IMR-90 (cell line): ENCODE measurements at regions not wholly inside any gene's neighbourhood (a gene's known extent, or its start where the extent isn't known, plus 50 kb on each side); places are given as distances from the start of the nearest gene placed in this dataset.

Experiments
- ATAC-seq: fragments of 200-7000 bp; cut with Tn5 transposase; 2 replicates; pipeline ENCODE4 v1.9.1; 2020; ENCODE audit warnings: low read depth, mild to moderate bottlenecking, moderate library complexity
- BruUV-seq: library from RNA; stranded (reverse); fragments of 400-500 nt; replicated peaks from 2 replicates; lab custom pipeline; 2021; lab: Mats Ljungman, UMichigan
- CTCF ChIA-PET: fragments of 300-600 bp; formaldehyde crosslinking; extraction: SDS; loops from one replicate; lab custom pipeline; 2021; ENCODE audit warnings: antibody characterized with exemption; lab: Yijun Ruan, JAX
- POLR2A ChIA-PET: fragments of 300-600 bp; sonication (Branson Sonifier 250); formaldehyde crosslinking; loops from one replicate; lab custom pipeline; 2022; ENCODE audit warnings: antibody characterized with exemption; ENCODE audit not compliant: unreplicated experiment; lab: Charles Lee
- DNase-seq: peaks from one replicate; pipeline ENCODE4 v3.0.0; 2013
- H2AFZ ChIP-seq: replicated peaks from 2 replicates; pipeline ENCODE3; 2013; ENCODE audit warnings: low read length, mild to moderate bottlenecking; ENCODE audit not compliant: poor library complexity
- H2AK5ac ChIP-seq: 2 replicates; pipeline ENCODE4 v1.6.1; 2013; ENCODE audit warnings: low read depth, low read length, inconsistent platforms
- H2AK9ac ChIP-seq: replicated peaks from 2 replicates; pipeline ENCODE3; 2013; ENCODE audit warnings: mild to moderate bottlenecking, low read depth, low read length, moderate library complexity; ENCODE audit not compliant: poor library complexity
- H2BK120ac ChIP-seq: 2 replicates; pipeline ENCODE4 v1.6.1; 2013; ENCODE audit warnings: low read depth, low read length, inconsistent platforms
- H2BK15ac ChIP-seq: 3 replicates; pipeline ENCODE4 v1.6.1; 2013; ENCODE audit warnings: low read depth, low read length, inconsistent platforms
- H2BK20ac ChIP-seq: 2 replicates; pipeline ENCODE4 v1.6.1; 2013; ENCODE audit warnings: low read depth, mild to moderate bottlenecking, inconsistent platforms, low read length, moderate library complexity
- H2BK5ac ChIP-seq: 2 replicates; pipeline ENCODE4 v1.6.1; 2013; ENCODE audit warnings: mild to moderate bottlenecking, low read depth, low read length, inconsistent platforms; ENCODE audit not compliant: poor library complexity, severe bottlenecking
- H3K14ac ChIP-seq: replicated peaks from 2 replicates; pipeline ENCODE4 v1.6.1; 2013; ENCODE audit warnings: low read depth, low read length, inconsistent platforms
- H3K18ac ChIP-seq: 2 replicates; pipeline ENCODE4 v1.6.1; 2013; ENCODE audit warnings: low read depth, low read length, control low read depth
- H3K23ac ChIP-seq: 2 replicates; pipeline ENCODE4 v1.6.1; 2013; ENCODE audit warnings: low read depth, low read length, inconsistent platforms
- H3K27ac ChIP-seq: 2 replicates; pipeline ENCODE4 v1.5.1; 2013; ENCODE audit warnings: mild to moderate bottlenecking, control low read depth, low read length; ENCODE audit not compliant: insufficient read depth
- H3K27me3 ChIP-seq: 2 replicates; pipeline ENCODE4 v1.6.1; 2013; ENCODE audit warnings: low read length; ENCODE audit not compliant: control insufficient read depth, insufficient read depth
- H3K36me3 ChIP-seq: 2 replicates; pipeline ENCODE4 v1.6.1; 2013; ENCODE audit warnings: low read length, mixed read lengths; ENCODE audit not compliant: control insufficient read depth, insufficient read depth
- H3K4ac ChIP-seq: 2 replicates; pipeline ENCODE4 v1.6.1; 2013; ENCODE audit warnings: low read depth, low read length, inconsistent platforms
- H3K4me1 ChIP-seq: 2 replicates; pipeline ENCODE4 v1.6.1; 2013; ENCODE audit warnings: low read length, mixed read lengths; ENCODE audit not compliant: control insufficient read depth, insufficient read depth
- H3K4me2 ChIP-seq: 2 replicates; pipeline ENCODE4 v1.6.1; 2013; ENCODE audit warnings: low read depth, mild to moderate bottlenecking, control low read depth, low read length, moderate library complexity
- H3K4me3 ChIP-seq: 2 replicates; pipeline ENCODE4 v1.5.1; 2013; ENCODE audit warnings: low read depth, mild to moderate bottlenecking, control low read depth, low read length, moderate library complexity; ENCODE audit not compliant: insufficient read depth
- H3K56ac ChIP-seq: 2 replicates; pipeline ENCODE4 v1.6.1; 2013; ENCODE audit warnings: low read length, inconsistent platforms; ENCODE audit not compliant: insufficient read depth; ENCODE audit errors: extremely low read depth
- H3K79me1 ChIP-seq, 2 experiments: 2 replicates each; pipeline ENCODE4 v1.6.1; 2013; ENCODE audit warnings: low read length in 2 of 2, inconsistent platforms in 1 of 2, low read depth in 1 of 2
- H3K9ac ChIP-seq: 2 replicates; pipeline ENCODE4 v1.6.1; 2013; ENCODE audit warnings: low read depth, low read length, control low read depth
- H3K9me1 ChIP-seq: 2 replicates; pipeline ENCODE4 v1.6.1; 2013; ENCODE audit warnings: low read length, inconsistent platforms; ENCODE audit not compliant: insufficient read depth
- H3K9me3 ChIP-seq: 2 replicates; pipeline ENCODE4 v1.6.1; 2013; ENCODE audit warnings: low read length; ENCODE audit not compliant: control insufficient read depth, insufficient read depth
- H4K20me1 ChIP-seq: 2 replicates; pipeline ENCODE4 v1.6.1; 2013; ENCODE audit warnings: low read length, inconsistent platforms; ENCODE audit not compliant: insufficient read depth
- H4K5ac ChIP-seq: 2 replicates; pipeline ENCODE4 v1.6.1; 2013; ENCODE audit warnings: mild to moderate bottlenecking, low read depth, low read length, control low read depth
- H4K8ac ChIP-seq, 2 experiments: 2 replicates each; pipeline ENCODE4 v1.6.1; 2013; ENCODE audit warnings: low read depth in 2 of 2, low read length in 2 of 2, control low read depth in 1 of 2, inconsistent platforms in 1 of 2
- H4K91ac ChIP-seq: 2 replicates; pipeline ENCODE4 v1.6.1; 2013; ENCODE audit warnings: low read depth, low read length, inconsistent platforms; ENCODE audit not compliant: insufficient read depth
- BHLHE40 ChIP-seq: fragments of 150-350 bp; IDR thresholded peaks from 2 replicates; pipeline ENCODE4 v1.6.1; 2016; ENCODE audit warnings: mild to moderate bottlenecking, low read depth, low read length
- CHD1 ChIP-seq: IDR thresholded peaks from 2 replicates; pipeline ENCODE4 v1.6.1; 2012; ENCODE audit warnings: low read depth, low read length, improper control_type of control experiment
- MAFK ChIP-seq: IDR thresholded peaks from 2 replicates; pipeline ENCODE4 v1.6.1; 2012; ENCODE audit warnings: low read depth, low read length, improper control_type of control experiment
- RAD21 ChIP-seq: IDR thresholded peaks from 2 replicates; pipeline ENCODE4 v1.6.1; 2012; ENCODE audit warnings: low read length, improper control_type of control experiment
- SMC3 ChIP-seq: fragments of 150-350 bp; IDR thresholded peaks from 2 replicates; pipeline ENCODE4 v1.6.1; 2016; ENCODE audit warnings: low read depth, mild to moderate bottlenecking, antibody characterized with exemption, low read length, moderate library complexity
- WGBS, 2 experiments: methylation state at CpG; one replicate each; pipeline versions ENCODE4 v1.1.5 to v1.1.7; 2013; ENCODE audit warnings: missing lambda C conversion rate in 2 of 2; ENCODE audit not compliant: insufficient read length in 1 of 2; ENCODE audit errors: extremely low coverage in 2 of 2; 5-methylcytosine and 5-hydroxymethylcytosine counted together
- dilution Hi-C: fragments of 300-500 bp; cut with HindIII; formaldehyde crosslinking; loops from one replicate; pipeline ENCODE4 v1.14.3; 2018; ENCODE audit warnings: low sequenced_read_pairs; ENCODE audit not compliant: unreplicated experiment
- in situ Hi-C: fragments of 300-500 bp; cut with MboI; formaldehyde crosslinking; loops from 3 replicates; pipeline ENCODE4 v1.14.3; 2019; ENCODE audit warnings: low sequenced_read_pairs, inconsistent platforms, mixed read lengths
- intact Hi-C: fragments of 100-400 bp; cut with micrococcal nuclease; formaldehyde crosslinking; loops from 2 replicates; pipeline ENCODE4 v1.10.0; 2022

DNA sequence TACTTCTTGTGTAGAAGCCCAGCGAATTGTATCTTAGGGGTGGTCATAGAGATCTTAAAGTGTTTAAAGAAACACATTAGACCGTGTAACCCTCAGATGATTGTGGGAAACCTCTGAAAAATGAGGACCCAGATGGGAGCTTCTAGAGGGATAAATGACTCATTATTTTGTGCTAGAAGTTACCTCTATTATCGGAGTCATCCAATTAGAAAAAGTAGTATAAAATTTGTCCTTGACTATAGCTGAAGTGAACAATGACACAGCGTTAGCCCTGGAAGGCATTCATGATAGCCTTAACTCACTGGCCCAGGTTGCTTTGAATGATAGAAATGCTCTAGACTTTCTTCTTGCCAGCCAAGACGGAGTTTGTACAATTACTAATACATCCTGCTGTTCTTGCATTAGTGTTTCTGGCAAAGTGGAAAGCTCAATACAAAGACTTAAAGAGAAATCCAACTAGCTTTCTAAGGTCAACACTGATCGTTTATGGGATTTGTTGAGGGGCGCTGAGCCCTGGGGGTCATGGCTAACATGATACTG, 178.9 kb upstream of the VEGFC start:
- Histone ChIP-seq H2BK5ac (no peak overlapping the region), H3K79me1 (no peaks in the 10 kb centered on the region), H3K27ac (no peak overlapping the region), H4K20me1 (no peaks in the 10 kb centered on the region), H3K4me1 (no peaks in the 10 kb centered on the region), H3K9me3 (no peaks in the 10 kb centered on the region), H3K18ac (no peak overlapping the region), H4K8ac (no peak overlapping the region), H4K5ac (no peak overlapping the region), H4K91ac (no peak overlapping the region), H3K14ac (no peak overlapping the region), H2BK20ac (no peak overlapping the region), H3K36me3 (no peaks in the 10 kb centered on the region), H2AK9ac (no peak overlapping the region), H3K23ac (no peak overlapping the region), H2BK15ac (no peak overlapping the region), H3K4ac (no peak overlapping the region), H3K9me1 (no peaks in the 10 kb centered on the region), H3K27me3 (no peaks in the 10 kb centered on the region), H3K4me2 (no peak overlapping the region), H3K9ac (no peak overlapping the region), H3K56ac (no peak overlapping the region), H2BK120ac (no peak overlapping the region), H2AFZ (no peak overlapping the region), H2AK5ac (no peak overlapping the region), H3K4me3 (no peak overlapping the region)
- intact Hi-C loops, result no loop called here
- dilution Hi-C loops, result no loop called here
- POLR2A ChIA-PET, result no interaction called here
- CTCF ChIA-PET, result no interaction called here
- in situ Hi-C loops, result no loop called here
- no peak for TF ChIP-seq RAD21
- no peak for TF ChIP-seq CHD1
- no peak for TF ChIP-seq BHLHE40
- TF ChIP-seq MAFK, result no peak
- no peak for TF ChIP-seq SMC3
- ATAC-seq (no peak), DNase-seq (no peak)
- BruUV-seq, result no TSS peak
- 94% methylated on average over 5 of the region's 7 CpGs; no CpG with 5 or more reads in 1 of the 2 experiments for WGBS, 2 experiments
